ENCODE measurements at regions not wholly inside any gene's neighbourhood (a gene's known extent, or its start where the extent isn't known, plus 50 kb on each side); places are given as distances from the start of the nearest gene placed in this dataset.

DNA sequence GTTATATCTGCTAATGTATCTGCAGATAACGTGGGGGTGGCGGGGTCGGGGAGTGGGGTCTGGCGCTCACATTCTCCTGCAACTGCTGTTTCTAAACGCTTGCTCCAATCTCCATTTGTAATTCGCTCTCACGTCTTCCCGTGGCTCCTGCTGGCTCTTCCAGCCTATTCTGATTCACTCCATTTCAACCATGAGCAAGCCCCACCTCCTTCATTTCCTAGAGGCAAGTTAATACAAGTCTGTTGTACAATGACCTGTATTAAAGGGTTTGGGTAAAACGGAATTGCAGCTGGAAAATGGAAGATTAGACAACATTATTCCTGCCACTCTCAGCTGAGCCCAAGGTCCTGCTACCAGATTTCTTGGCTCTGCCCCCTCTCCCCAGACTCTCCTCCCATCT is 132.3 kb downstream of the CSNK2A3 start:
- H3K27me3 ChIP-seq: no peaks in the 10 kb centered on the region
- H3K36me3 ChIP-seq: no peaks in the 10 kb centered on the region
- H3K27ac ChIP-seq: no peak overlapping the region
- peak in 1 of 2 donors; percentile 37 for DNase-seq (ENCODE audit: extremely low spot score in 2 of 2)
- peaks cover 9% of the 10 kb centered on the region for H3K4me1 ChIP-seq
- intact Hi-C loops (cut with DNase I): no loop called here
- no peak overlapping the region for H3K4me3 ChIP-seq
- TF ChIP-seq POLR2A (IDR thresholded peaks at IDR 0.05) (no peak), POLR2AphosphoS5 (IDR thresholded peaks at IDR 0.05; ENCODE audit: insufficient read depth in 1 of 2, low read depth in 1 of 2) (no peak)
- TF ChIP-seq, protein P1, sequence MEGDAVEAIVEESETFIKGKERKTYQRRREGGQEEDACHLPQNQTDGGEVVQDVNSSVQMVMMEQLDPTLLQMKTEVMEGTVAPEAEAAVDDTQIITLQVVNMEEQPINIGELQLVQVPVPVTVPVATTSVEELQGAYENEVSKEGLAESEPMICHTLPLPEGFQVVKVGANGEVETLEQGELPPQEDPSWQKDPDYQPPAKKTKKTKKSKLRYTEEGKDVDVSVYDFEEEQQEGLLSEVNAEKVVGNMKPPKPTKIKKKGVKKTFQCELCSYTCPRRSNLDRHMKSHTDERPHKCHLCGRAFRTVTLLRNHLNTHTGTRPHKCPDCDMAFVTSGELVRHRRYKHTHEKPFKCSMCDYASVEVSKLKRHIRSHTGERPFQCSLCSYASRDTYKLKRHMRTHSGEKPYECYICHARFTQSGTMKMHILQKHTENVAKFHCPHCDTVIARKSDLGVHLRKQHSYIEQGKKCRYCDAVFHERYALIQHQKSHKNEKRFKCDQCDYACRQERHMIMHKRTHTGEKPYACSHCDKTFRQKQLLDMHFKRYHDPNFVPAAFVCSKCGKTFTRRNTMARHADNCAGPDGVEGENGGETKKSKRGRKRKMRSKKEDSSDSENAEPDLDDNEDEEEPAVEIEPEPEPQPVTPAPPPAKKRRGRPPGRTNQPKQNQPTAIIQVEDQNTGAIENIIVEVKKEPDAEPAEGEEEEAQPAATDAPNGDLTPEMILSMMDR (IDR thresholded peaks at IDR 0.05): no peak
- no peaks in the 10 kb centered on the region for H3K9me3 ChIP-seq

DNA sequence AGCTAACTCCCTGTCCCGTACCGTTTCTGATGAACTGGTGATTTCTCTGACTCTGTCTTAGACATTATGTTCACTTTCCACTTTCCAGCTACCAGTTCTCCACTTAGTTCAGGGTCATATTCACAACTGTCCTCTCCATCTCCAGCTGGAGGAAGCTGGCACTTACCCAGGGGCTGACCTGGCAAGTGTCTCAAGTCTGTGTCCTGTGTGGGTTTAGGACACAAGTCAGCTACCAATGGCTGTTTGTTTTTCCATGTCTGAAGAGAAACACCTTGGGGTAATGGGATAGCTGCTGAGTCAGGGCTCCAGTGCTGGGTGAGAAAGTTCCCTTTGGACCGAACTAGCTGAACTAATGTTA is 134.4 kb downstream of the CSNK2A3 start:
- DNase-seq (ENCODE audit: extremely low spot score in 2 of 2): peak in 1 of 2 donors; percentile 78
- intact Hi-C loops (cut with DNase I): no loop called here
- Histone ChIP-seq H3K9me3 (no peaks in the 10 kb centered on the region), H3K4me3 (no peak overlapping the region), H3K27me3 (no peaks in the 10 kb centered on the region), H3K4me1 (peaks cover 19% of the 10 kb centered on the region), H3K27ac (no peak overlapping the region), H3K36me3 (no peaks in the 10 kb centered on the region)
- TF ChIP-seq POLR2A (IDR thresholded peaks at IDR 0.05): no peak
- TF ChIP-seq POLR2AphosphoS5 (IDR thresholded peaks at IDR 0.05; ENCODE audit: insufficient read depth in 1 of 2, low read depth in 1 of 2): no peak
- TF ChIP-seq, protein P1 (IDR thresholded peaks at IDR 0.05): no peak

DNA sequence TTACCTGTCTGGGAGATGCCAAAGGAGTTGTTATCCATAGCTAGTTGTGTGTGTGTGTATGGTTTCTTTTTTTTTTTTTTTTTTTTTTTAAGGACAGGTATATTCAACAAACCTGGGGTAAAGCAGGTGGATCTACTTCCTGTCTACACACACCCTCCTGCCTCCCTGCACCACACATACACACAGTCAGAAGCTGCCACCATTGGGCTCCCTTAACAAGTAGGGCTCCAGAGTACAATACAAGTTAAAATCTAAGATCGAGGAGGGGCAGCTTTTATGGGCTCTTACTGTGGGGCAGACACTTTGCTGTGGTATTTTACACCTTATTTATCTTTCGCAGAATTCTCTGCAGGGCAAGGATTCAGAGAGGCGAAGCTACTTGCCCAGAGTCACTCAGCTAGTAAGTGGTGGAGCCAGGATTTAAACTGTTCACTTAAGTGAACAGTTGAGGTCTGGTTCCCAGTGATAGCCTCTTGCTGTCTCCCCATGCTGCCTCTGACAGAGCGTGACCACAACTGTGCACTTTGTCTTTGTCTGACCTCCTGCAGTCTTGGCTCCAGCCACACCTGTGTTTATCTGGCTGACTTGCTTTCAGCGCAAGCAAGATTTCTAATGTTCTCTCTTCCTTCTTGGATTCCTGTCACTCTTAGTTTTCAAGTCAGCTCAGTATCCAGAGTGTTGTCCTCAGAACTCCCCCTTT is 135.0 kb downstream of the CSNK2A3 start:
- intact Hi-C loops (cut with DNase I): no loop called here
- H3K4me3 ChIP-seq: no peak overlapping the region
- no peaks in the 10 kb centered on the region for H3K36me3 ChIP-seq
- TF ChIP-seq POLR2A (IDR thresholded peaks at IDR 0.05) (no peak), POLR2AphosphoS5 (IDR thresholded peaks at IDR 0.05; ENCODE audit: insufficient read depth in 1 of 2, low read depth in 1 of 2) (no peak)
- TF ChIP-seq, protein P1 (IDR thresholded peaks at IDR 0.05): no peak
- H3K9me3 ChIP-seq: no peaks in the 10 kb centered on the region
- H3K27me3 ChIP-seq: no peaks in the 10 kb centered on the region
- DNase-seq (ENCODE audit: extremely low spot score in 2 of 2): peak in 1 of 2 donors; percentile 47
- H3K4me1 ChIP-seq: peaks cover 22% of the 10 kb centered on the region
- no peak overlapping the region for H3K27ac ChIP-seq

DNA sequence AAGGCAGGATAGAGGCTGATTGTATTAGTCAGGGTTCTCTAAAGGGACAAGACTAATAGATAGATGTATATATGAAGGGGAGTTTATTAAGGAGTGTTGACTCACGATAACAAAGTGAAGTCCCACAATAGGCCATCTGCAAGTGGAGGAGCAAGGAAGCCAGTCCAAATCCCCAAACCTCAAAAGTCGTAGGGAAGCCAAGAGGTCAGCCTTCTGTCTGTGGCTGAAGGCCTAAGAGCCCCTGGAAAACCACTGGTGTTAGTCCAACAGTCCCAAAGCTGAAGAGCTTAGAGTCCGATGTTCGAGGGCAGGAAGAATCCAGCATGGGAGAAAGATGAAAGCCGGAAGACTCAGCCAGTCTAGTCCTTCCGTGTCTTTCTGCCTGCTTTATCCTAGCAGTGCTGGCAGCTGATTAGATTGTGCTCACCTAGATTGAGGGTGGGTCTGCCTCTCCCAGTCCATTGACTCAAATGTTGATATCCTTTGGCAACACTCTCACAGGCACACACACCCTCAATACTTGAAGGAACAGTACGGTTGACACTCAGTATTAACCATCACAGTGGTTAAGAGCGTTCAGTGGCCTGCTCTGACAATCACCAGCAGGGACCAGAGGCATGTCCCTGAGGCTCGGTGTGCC is 135.6 kb downstream of the CSNK2A3 start:
- DNase-seq (ENCODE audit: extremely low spot score in 2 of 2): peak in 1 of 2 donors; percentile 47
- intact Hi-C loops (cut with DNase I): no loop called here

More for the DNA sequence above, 135.6 kb downstream of the CSNK2A3 start:
- Histone ChIP-seq H3K4me3 (no peak overlapping the region), H3K27ac (no peak overlapping the region), H3K36me3 (no peaks in the 10 kb centered on the region), H3K27me3 (no peaks in the 10 kb centered on the region), H3K4me1 (peaks cover 26% of the 10 kb centered on the region), H3K9me3 (no peaks in the 10 kb centered on the region)
- TF ChIP-seq, protein P1 (IDR thresholded peaks at IDR 0.05): no peak
- TF ChIP-seq POLR2AphosphoS5 (IDR thresholded peaks at IDR 0.05; ENCODE audit: insufficient read depth in 1 of 2, low read depth in 1 of 2): no peak
- TF ChIP-seq POLR2A (IDR thresholded peaks at IDR 0.05): no peak

Measured in vagina (tissue), 2 donors.